GM18909 (cell line): ENCODE measurements at regions not wholly inside any gene's neighbourhood (a gene's known extent, or its start where the extent isn't known, plus 50 kb on each side); places are given as distances from the start of the nearest gene placed in this dataset.

ENCODE experiments used
- ATAC-seq: cut with Tn5 transposase; IDR thresholded peaks from one replicate; pipeline ENCODE4 v1.9.1; 2021; ENCODE audit warnings: mild to moderate bottlenecking; ENCODE audit not compliant: unreplicated experiment, poor library complexity

DNA sequence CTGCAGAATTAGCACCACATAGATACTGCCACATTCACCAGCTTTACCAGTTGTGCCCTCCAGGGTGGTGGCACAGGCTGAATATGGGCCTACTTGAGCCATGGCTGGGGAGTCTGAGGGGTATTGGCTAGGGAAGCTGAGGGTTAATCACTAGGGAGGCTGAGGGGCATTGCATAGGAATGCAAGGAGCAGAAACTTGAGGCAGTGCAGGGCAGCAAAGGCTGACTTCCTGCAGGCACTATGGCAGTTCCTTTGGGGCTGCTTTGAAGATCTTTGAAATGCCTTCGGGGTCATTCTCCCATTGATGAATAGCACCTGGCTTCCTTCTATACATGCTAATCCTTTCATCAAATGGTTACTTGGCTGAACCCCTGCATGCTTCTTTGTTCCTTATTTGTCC lies 171.5 kb downstream of the RCN1 start:
- ATAC-seq, result no peak

DNA sequence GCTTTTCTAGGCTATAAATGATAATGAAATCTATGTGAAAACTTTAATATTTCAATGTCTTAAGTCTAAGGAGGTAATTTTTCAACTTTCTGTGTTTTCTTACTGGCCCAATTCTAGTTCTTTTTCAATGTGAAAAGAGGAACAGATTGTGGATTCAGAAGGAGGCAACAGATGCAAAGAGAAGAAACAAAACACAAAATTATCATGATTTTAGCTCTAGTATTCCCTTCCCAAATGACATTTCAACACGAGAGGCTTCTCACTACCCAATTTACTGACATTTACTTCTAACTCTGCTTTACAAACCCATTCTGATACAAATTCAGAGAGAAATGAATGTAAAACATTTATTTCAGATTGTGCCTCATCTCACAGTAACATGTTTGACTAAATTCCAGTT lies 169.4 kb downstream of the WT1 start:
- ATAC-seq, result no peak

DNA sequence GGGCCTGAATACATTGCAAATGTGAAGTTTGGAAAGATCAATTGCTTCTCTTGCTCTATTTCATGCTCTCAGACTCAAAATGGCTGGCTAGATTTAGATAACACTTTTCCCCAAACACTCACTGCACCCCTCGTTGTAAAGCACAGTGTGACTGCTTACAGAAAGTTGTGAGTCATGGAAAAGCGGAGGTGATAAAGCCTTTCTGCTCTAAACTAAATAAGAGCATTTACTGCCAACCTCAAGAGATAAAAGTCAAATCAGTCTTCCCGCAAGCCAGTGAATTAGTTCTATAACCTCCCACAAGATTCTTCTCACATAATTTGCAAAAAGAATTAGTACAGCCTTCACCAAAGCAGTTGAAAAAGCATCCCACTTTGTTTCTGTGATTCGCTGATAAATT lies 168.7 kb downstream of the WT1 start:
- ATAC-seq, result no peak

DNA sequence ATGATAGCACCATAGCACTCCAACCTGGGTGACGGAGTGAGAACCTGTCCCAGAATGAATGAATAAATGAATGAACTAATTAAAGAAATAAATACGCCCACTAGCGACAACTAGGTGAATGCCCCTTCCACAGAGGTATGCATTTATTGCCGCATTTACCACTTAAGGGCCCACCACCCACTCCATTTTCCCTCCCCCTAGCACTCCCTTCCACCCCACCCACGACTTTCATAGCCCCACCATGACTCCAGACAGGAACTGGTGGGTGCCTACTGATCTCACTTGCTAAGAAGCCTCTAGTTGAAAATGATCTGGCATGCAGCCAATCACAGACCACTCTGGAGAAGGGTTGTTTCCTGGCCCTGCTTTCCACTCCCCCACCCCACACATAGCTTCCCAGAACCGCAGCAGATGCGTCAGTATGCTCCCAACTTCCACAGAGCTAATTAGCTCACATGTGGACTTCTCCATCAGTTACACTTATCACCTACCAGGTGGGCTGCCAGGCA lies 167.6 kb downstream of the WT1 start:
- ATAC-seq, result no peak

DNA sequence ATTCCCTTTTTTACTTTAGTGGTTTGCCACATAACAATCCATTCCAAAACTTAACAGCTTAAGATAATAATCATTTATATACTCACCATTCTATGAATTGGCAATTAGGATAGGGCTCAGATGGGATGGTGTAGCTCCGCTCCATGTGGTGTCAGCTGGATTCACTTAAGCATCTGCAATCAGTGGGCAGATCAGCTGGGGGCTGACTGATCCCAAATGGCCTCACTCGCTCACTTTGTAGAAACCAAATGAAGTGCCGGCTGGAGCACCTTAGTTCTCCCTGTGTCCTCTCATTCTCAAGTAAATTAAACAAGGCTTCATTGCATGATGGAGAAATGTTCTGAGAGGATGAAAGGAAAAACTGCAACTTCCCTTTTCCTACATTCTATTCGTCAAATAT lies 161.4 kb downstream of the WT1 start:
- ATAC-seq, result no peak

GRCh38 chr11:32279672-32280071 lies 155.7 kb downstream of the WT1 start:
- ATAC-seq, result no peak

DNA sequence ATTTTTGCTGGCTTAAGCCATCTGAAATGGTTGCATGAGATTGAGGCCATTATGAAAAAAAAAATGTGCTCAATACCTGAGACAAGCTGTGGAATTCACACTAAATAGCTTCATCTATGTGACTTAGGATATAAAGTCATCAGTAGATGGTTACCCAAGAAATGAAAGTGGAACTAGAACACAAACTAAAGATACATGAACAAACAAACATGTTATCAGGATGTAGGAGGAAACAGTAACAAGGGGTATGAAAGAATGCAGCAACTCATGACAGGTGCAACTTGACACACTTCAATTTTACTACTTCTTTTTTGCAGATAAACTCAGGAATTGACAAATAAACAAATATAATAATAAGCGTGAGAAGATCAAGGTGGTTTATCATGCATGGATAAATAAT lies 155.0 kb downstream of the WT1 start:
- no peak for ATAC-seq

DNA sequence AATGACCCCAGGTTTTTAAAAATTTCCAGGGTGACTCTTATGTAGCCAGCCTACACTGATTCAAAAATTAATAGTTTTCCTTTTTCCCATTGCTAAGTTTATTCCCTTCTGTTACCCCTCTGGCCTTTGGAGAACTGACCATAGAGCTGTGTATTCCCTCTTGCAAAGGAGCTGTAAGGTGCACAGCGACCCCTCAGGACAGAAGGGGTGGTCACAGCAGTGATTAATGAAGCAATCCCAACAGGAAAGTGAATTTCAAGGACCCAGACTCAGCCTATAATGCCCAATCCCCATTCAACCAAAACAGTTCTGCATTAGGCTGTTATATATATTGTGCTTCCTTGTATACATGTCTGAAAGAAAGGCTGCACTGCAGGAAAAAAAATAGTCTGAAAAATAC lies 147.1 kb downstream of the WT1 start:
- ATAC-seq, result no peak

DNA sequence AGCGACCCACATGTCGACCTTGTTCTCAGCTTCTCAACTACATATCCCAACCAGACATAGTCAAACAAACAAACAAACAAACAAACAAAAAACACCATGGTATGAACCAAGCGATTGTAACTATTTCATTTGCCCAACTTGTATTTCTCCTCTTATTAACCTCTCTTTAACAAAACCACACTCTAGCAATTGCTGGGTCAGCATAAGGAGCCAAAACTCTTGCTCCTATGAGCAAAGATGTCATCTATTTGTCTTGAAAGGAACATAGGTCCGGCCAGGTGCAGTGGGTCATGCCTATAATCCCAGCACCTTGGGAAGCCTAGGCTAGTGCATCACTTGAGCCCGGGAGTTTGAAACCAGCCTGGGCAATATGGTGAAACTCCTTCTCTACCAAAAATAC lies 145.6 kb downstream of the WT1 start:
- no peak for ATAC-seq

- ATAC-seq, result no peak
Measured at GRCh38 chr11:32290783-32291182, 144.6 kb downstream of the WT1 start.

DNA sequence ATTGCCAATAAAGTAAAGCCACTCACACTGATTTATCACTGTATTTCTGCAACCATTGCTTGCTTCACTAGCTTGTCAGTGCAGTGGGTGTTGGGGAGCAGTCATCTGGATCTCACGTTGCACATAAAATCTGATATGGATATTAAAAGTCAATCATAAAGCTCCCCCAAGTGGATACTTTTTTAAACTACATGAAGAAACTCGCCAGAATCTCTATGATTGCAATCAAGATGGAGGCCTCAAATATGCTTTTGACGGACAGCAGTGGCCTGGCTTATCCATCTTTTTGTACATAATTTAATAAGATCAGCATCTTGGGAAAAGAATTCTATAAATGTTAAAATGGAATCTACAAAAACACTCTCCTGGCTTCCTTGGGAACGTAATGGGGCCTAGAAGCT lies 137.7 kb downstream of the WT1 start:
- no peak for ATAC-seq

DNA sequence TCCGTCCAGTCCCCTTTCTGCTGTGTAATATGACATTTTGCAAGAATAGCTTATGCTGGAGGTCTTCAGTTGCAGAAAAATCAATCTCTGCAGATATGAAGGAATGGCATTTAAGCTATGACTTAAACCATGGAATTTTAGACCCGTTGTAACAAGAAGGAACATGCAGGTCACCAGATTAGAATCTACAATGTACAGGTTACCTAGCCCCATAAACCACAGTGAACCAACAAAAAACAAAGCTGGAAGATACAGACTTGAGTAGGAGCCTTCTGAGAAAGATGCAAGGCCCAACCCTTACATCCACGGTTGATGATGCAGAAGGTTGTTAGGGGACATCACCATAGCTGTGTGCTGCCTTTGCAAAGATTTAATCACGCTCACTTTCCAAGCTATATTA lies 132.5 kb downstream of the WT1 start:
- no peak for ATAC-seq

DNA sequence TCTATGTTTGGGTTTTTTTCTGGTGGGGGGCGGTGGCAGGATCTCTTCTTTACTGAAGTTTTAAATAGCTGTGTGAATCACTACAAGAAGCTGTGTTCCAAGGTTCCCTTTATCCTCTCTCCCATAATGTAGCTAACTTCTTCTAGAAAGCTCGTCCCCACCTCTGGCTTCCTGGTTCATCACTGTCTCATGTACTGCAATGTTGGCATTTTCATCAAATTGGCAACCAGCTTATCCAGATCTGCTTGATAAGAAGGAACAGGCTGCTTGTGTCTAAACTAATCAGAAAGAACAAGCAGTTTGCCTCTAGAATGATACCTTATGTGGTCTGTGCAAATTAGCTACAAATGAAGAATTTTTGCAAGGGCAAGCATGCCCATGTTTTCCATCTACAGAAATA lies 130.8 kb downstream of the WT1 start:
- ATAC-seq, result no peak

GRCh38 chr11:32305460-32305859 lies 129.9 kb downstream of the WT1 start:
- no peak for ATAC-seq

DNA sequence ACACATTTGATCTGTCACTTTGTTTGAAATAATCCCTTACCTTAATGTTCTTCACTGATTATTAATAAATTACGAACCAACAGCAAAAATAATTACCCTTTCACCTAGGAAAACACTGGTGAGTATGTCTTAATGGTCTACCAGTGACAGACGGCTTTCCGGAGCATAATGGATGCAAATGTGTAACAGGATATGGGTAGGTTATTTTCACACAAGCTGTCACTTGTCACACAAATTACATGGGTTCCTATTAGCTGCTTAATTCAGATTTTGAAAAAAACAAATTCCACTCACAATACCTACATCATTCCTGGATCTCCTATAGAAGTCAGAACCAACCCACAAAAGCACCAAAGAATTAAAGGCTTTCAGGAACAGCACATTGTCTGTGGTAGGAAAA lies 127.9 kb downstream of the WT1 start:
- ATAC-seq, result no peak

- ATAC-seq, result no peak
Measured at GRCh38 chr11:32307913-32308312, 127.4 kb downstream of the WT1 start.

- no peak for ATAC-seq
Measured at GRCh38 chr11:32309530-32310213, 125.7 kb downstream of the WT1 start.

DNA sequence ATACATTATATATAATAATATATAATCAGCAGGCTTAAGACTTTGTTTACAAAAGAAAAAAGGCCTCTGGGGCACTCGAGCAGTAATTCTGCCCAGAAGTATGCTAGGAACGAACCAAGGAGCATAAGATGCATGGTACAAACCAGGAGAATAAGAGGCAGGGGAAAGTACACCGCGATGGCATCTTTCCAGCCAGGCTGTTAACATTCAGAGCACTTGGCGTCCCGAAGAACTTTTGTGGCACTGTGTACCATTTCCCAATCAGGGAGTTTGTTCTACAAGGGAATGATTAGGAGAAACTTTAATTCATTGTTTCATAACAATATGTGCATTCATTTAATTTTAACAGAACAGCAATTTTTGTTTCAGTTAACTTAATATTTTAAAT lies 125.1 kb downstream of the WT1 start:
- ATAC-seq, result no peak

DNA sequence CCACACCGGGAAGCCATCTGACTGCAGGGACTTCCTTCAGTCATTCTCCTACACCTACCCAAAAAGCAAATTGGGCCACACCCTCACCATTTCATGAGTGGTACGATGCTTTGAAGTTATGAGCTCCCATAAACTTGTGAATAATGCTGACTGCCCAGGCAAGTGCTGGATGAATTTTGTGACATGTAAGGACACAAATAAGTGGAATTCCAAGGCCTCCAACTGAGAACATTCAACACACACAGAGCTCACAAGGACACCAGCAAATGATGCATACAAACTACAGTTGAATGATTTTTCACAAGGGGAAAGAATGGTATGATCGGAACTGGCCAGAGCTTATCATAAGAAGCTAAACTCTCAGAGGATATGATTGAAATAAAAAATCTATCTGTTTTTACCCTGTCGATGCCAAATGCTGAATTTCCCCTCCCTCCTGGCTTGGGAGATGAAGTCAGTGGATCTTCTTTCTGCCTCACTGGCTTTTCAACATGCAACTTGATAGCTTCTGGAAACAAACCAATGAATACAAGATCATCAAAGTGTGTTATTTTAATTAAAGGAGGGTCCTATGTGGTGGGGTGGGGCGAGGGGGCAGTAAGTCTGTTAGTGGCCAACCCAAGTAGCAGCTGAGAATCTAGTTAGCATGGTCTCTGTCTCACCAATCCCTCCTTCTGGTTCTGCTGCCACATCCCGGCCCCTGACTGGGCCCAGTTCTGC lies 123.8 kb downstream of the WT1 start:
- ATAC-seq, result no peak

- ATAC-seq, result no peak
Measured at GRCh38 chr11:32312206-32312817, 123.0 kb downstream of the WT1 start.

DNA sequence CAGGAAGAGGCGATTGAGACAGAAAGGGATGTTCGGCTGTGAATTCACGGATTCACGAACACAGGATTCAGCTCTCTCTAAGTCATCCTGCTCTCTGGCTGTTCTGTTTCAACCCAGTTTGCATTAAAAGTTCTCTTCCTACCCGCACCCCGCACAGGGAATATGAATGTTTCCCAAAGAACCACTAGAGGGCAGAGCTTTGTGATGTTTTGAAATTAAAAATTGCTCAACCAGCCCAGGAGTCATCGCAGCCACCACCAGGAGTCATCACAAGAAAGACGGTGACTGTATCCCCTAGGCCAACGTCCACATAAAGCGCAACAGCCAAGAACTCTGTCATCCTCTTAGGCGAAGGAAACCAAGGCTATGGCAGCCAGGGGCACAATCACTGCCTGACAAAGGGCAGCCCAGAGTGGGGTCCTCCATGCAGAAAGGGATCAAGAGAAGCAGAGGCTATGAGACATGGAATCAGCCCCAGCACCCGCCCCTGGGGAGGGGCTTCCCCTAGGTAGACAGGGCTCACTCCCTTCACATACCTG lies 122.4 kb downstream of the WT1 start:
- ATAC-seq, result peak; percentile 64
